ENCODE measurements at regions not wholly inside any gene's neighbourhood (a gene's known extent, or its start where the extent isn't known, plus 50 kb on each side); places are given as distances from the start of the nearest gene placed in this dataset.
"Not testable (repeated sequence)": the region's sequence is repeated elsewhere in the genome, so short reads cannot be mapped to it uniquely, and the experiment has no call there.

DNA sequence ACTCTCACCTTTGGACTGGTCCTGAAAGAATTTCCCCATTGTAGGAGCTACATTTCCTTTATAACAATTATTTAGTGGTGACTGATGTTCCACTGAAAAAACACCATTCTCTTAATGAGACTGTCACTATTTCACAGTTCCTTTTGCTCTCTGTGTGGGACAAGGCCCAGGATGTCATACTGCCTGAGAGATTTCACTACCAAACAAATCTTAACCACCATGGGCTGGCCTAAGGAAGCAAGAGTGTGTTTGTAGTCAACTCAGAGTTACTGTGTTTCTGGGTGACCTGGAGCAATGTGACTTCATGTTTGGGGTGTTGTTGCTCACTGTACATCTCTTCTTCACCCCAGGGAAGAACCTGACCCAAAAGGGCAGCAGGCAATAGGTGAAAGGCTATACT lies 50.1 kb upstream of the ZNF608 start:
- no peak for DNase-seq (ENCODE audit: low spot score)

DNA sequence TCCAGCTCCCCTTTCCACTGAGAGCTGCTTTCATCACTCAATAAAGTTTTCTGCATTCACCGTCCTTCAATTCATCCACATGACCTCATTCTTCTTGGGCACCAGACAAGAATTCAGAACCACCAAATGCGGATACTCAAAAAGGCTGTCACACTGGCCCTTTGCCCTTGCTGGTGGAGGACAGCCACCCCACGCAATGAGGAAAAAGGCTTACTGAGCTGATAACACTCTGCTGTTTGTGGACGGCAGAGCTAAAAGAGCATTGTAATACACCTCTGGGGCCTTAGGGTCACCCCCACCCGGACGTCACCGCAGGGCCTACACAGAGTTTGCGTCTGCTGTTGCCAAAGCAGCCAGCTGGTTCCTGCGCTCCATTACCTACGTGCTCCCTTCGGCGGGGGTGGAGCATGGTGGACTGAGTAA lies 51.2 kb upstream of the ZNF608 start:
- DNase-seq (ENCODE audit: low spot score), result no peak

DNA sequence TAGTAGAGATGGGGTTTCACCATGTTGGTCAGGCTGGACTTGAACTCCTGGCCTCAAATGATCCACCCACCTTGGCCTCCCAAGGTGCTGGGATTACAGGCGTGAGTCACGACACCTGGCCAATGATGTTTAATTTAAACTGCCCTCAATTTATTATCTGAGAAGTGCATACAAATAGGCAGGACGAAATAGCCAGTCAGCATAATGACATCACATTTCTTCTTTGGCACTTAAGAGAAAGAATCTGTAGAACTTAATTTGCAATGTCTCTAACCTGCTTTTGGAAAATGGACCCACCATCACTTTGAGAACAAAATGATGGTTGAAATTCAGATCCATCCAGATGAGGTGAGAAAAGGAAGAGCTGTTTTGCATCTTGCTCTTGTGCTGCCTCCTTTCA lies 52.5 kb upstream of the ZNF608 start:
- DNase-seq (ENCODE audit: low spot score), result no peak

DNA sequence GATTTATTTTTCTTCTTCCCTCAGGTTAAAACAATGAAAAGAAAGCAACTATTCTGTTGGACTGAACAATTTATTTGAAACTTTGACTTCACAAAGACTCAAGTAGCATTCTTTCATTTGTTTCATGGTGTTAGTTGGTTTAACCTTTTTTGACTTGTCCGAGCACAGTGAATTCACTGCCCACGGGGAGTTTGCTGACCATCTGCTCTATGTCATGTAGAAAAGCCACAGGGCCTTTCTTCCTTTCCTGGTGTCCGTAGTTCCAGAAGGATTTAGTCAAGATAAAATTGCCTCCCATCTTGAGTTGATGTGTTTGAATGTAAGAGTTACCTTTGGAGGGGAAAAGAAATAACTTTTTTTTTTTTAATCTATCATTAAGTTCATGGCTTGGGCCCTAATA lies 55.1 kb upstream of the ZNF608 start:
- DNase-seq (ENCODE audit: low spot score), result no peak

DNA sequence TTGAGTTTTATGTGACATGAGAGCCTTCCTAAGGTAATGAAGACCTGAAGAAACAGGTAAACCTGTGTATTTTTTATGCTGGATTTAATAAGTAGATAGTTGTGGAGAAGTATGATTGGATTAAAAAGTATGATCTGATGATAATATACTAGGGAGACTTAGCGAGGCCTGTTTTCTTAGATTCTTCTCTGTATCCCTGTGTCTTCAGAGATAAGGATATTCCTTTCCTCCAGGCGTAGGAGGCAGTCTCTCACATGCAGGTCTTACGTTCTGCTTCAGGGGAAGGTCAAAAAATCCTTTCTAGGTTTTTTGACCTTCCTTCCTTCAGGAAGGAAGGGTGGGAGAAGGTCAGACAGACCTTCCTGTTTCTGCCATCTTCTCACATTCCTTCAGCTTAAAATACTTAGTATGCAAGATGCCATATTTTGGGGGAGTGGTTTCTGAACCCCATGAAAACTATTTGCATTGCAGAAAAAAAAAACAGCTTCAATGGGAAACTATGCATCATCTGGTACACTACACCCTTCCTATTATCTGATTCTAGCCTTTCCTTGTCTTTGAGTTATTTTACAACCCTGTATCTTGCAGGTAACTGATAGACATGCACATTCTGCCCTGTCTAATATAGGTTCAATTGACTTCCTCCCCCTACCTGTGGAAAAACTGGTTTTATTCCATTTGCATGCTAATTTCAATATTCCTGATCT lies 57.3 kb upstream of the ZNF608 start:
- DNase-seq (ENCODE audit: low spot score), result no peak

DNA sequence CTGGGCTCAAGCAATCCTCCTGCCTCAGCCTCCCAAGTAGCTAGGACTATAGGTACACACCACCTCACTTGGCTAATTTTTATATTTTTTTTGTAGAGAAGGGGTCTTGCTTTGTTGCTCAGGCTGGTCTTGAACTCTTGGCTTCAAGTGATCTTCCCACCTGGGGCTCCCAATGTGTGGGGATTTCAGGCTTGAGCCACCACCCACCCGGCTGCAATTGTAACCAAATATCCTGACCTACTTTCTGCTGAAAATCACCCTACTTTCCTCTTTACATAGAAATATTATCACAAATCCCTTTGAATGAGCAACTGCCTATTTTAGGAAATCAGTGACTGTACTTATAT lies 59.6 kb upstream of the ZNF608 start:
- no peak for DNase-seq (ENCODE audit: low spot score)

DNA sequence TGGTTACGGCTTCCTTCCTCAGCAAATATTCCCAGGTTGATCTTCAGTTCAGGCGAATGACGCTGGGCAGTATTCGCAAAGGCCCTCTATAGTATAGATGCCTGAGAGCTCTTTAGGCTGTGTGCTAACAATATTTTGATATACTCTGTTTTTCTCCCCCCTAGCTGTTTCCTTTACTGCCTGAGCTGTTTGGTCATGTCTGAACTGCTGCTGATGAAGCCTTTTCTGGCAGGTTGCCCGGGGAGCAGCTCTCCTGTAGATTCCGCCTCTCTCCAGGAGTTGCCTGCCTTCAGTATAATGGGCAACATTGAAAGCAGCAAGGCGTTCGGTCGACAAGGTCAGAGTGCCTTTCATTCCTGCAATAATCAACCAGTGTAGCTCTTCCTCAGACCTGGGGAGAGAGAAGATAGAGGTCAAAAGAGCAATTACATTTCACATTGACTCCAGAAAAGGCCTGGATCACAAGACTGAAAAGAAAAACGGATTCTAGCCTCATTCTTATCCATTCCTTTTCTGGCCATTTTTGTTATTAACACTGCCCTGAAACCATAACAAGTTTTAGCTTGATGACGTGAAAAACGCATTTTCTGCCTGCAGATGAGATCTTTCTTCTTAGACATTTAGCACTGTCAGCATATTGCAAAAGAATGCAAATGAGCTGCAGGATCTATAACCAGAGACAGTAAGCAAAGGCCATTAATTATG lies 60.1 kb upstream of the ZNF608 start:
- peak; percentile 43 for DNase-seq (ENCODE audit: low spot score)

DNA sequence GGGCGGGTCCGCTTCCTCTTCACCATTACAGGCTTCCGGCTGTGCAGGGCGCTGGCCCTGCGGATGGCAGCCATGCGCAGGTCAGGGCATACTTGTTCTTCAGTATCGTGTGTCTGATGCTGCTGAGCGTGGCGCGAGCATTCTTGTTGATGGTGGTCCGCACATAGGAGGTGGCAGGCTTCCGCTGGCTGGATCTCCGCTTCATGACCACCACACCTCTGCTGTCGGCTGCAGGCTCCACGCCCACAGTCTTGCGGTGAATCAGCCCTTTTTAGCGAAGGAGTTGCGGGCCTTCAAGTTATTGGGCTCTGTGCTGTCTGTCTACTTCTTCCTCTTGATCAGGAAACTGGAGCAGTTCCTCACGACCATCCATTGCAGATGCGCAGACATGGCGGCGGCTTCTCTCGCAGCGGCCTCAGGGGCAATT lies 62.4 kb upstream of the ZNF608 start:
- no peak for DNase-seq (ENCODE audit: low spot score)

DNA sequence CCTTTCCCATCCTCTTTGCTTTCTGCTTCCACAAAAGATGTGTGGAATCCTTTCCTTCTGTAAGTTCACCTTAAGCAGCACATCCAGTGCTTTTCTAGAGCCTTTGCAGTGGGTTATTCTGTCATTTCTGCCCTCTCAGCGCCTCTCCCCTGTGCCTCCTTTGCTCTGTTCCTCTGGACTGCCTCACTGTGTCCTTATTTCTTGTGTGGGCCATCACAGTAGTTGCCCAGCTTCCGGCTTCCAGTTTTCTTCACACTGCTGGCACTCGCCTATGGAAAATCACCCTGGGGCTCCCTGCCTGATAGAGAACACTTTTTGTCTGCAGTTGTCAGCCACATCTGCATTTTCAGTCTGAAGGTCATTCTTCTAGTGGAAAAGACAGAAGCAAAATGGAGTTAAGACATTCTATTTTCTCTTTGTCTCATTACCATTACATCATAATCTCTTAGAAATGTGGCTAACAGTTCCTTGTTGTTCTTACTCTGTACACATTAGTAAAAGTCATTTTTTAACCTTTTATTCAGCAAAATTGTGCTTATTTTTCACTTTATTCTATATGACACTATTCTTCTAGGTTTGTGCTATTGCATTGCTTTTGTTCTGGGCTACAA lies 64.1 kb upstream of the ZNF608 start:
- DNase-seq (ENCODE audit: low spot score), result no peak

DNA sequence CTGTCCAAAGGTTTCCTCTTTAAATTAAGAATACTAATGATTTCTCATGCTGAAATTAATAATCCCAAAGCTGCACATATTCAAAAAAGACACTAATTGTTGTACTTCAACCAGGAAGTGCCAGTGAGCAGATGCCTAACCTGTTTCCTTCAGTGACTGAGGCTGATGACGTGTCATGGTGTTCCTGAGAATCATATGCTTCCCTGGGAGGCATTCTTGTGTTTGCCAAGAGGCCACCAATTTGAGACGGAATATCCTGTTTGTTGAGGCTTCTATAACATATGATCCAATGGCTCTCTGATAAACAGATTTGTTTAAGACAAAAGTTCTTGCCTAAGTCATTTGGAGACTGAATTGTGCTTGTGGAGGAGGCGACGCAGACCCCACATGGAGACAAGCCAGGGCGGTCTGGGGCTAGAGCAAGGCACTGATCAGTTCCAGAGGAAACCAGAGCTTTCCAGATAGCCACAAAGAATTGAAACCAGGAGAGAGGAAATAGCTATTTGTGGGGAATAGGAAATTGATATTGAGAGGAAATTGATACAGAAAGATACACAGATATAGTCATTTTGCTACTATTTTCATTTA lies 66.4 kb upstream of the ZNF608 start:
- no peak for DNase-seq (ENCODE audit: low spot score)

DNA sequence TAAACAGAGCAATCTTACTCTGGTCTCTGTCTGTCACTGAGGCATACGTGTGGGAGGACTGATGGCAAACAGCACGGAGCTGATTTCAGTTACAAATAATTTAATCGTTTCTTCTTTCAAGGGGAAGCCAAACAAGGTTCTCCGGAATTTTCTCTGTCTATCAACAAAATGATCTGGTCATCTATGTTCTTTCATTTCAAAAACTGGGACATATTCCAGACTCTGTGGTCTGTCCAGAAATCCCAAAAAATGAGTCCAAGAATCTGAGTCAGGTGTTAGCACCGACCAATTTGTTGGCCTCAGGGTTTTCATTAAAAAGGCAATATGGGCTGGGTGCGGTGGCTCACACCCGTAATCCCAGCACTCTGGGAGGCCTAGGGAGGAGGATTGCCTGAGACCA lies 69.9 kb upstream of the ZNF608 start:
- no peak for DNase-seq (ENCODE audit: low spot score)

DNA sequence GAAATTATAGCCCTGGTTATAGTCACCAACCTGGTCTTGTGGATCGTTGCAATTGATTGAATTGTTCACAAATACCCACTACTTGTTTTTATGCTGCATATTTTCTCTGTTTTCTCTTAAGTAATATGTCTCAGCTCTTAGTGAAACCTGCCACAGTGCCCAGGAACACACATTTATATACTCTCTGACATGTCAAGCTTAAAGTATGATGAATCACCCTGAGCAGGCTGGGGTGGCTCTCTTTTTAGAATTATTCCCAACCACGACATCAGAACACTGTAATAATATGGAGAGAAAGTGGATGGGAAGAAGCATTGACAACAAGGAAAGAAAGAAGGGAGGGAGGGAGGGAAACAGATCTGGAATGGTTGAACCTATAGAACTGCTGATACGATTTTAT lies 72.8 kb upstream of the ZNF608 start:
- DNase-seq (ENCODE audit: low spot score), result no peak

DNA sequence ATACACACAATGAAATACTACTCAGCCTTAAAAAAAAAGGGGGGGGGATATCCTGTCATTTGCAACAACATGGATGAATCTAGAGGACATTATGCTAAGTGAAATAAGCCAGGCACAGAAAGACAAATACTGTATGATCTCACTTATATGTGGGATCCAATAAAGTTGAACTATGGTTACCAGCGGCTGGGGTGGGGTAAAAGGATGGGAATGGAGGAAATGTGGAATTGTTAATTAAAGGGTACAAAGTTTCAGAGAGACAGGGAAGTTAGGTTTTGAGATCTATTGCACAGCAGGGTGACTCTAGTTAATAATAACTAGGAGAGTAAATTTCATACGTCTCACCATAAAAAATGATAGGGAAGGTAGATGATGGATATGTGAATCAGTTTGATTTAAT lies 76.2 kb upstream of the ZNF608 start:
- DNase-seq (ENCODE audit: low spot score), result no peak

DNA sequence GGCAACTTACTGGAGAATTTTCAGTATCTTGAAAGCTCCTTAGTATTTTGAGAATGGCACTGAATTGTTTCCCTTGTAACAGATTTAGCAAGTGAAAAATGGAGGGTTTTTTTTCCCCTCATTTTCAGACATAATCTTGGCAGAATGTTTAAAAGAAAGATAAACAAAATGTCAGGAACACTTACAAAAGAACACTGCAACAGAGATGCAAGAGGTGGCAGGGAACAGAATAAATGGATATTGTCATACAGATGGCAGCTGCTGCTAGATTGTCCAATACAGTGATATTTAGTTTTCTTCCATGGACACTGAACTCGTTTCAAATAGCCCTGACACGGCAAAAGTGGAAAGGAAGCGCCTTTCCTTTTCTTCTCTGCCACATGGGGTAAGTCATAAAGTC lies 76.9 kb upstream of the ZNF608 start:
- no peak for DNase-seq (ENCODE audit: low spot score)

DNA sequence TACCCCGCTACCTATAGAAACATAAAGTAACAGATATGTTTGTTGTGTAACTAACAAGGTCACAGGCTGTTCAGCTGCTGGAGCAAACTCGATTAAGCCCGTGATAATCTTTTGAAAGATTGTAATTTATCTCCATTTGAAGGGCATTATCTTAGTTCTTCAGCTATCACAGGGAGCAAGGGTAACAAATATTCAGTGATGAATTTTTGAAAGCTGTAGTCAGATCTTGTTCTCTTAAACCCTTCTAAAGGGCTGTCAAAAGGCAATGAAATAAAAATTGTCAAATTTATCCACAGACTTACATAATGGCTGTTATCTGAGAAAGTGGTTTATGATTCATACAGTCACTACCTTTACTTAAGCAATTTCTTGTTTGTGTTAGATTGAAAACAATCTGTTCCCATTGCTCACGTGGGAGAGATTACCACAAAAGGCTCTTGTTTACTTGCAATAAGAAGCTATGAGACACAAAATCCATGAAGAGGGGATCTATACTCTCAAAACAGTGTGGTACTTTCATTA lies 78.3 kb upstream of the ZNF608 start:
- DNase-seq (ENCODE audit: low spot score), result no peak

DNA sequence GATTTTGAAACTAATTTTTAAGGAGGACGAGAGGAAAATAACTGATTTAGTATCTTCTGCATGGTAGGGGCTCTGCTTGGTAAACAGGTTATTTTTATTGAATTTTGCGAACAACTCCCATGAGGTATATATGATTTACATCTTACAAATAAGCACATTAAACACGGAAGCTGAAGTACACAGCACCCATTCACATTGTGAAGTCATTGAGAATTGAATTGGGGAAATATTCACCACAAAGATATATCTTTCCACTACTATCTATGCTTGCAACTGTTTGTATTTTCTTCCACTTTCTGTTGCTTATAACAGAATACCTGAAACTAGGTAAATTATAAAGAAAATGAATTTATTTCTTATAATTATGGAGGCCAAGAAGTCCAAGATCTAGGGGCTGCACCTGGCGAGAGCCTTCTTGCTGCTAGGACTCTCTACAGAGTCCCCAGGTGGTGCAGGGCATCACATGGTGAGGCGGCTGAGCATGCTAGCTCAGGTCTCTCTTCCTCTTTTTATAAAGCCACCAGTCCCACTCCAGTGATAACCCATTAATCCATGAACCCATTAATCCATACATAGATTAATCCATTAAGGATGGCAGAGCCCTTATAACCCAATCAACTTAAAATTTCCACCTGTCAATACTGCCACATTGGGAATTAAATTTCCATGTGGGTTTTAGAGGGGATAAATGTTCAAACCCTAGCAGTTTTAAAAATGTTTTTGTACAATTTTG lies 79.0 kb upstream of the ZNF608 start:
- no peak for DNase-seq (ENCODE audit: low spot score)

DNA sequence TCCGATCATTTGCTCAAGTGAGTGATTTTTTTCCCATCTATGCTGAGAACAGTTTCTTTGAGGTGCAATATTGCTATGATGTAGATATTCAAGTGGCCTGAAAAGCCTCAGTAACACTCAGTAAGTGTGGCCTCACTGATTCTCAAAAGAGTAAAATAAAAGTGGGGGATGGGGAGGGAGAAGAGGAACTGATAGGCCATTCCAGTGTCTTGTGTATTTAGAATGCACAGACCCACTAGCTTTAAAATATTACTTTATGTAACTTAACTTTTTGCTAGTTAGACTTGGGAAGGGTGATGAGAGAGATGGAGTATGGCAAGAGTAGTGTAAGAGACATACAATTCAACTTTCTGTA lies 79.5 kb upstream of the ZNF608 start:
- DNase-seq (ENCODE audit: low spot score), result no peak

DNA sequence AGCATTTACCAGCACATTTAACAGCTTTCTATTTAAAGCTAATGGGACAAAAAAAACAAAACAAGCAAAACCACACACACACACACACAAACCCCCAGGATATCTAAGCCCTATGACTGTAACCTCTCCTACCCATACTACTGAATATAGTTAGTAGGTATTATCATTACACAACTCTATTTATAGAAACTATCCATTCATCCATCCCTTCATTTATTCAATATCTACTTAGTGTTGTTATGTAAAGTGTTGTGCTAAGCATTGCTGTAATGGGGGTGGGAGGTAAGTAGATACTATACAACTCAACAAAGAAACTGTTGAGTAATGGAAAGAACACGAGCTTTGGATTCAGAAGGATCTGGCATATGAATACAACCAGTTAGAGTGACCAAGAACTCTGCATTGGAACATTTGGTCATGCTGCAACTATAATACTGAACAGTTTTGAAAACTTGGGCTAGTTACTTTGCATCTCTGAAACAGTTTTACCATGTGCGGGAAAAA lies 82.3 kb upstream of the ZNF608 start:
- no peak for DNase-seq (ENCODE audit: low spot score)

DNA sequence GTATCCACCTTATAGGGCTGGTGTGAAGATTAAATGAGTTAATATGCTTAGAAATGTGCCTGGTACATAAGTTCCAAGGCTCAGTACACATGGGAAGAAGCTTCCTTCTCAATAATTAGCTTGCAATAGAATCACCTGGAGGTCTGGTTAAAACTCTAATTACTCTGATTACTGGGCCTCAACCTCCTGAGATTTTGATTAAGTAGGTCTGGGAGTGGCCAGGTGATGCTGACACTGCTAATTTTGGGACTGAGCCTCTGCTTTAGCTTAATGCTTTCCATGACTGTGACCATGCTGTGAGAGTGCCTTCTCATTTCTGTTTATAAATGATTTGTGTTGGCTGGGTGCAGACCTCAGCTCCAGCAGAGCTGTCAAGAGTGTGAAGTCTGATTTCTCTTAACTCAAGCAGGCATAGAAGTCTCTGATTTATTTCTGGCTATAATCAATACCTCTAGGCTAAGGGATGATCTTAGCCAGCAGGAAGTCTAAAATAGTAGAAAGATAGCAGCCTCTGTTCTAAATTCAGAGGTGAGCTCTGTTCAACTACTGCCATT lies 85.3 kb upstream of the ZNF608 start:
- DNase-seq (ENCODE audit: low spot score), result no peak

DNA sequence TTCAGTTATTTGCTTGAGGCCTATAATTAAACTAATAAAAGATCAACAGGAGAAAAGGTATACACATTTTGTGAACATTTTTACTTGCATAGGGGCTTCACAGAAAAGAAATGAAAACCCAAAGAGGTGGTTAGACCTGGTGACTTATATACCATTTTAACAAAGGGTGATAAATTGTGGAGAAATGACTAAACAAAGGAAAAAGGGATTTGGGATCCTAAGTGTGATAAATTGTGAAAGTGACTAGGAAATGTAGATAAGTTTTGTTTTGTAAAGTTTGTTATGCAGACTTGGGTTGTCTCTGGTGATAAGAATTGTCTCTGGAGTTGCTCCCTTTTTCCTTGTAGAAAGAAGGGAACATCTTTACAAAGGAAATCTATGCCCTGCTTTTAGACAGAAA lies 86.1 kb upstream of the ZNF608 start:
- no peak for DNase-seq (ENCODE audit: low spot score)

DNA sequence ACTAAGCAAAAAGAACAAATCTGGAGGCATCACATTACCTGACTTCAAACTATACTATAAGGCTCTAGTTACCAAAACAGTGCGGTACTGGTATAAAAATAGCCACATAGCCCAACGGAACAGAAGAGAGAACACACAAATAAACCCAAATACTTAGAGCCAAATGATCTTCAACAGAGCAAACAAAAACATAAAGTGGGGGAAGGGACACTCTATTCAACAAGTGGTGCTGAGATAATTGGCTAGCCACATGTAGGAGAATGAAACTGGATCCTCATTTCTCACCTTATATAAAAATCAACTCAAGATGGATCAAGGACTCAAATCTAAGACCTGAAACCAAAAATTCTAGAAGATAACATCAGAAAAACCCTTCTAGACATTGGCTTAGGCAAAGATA lies 89.9 kb upstream of the ZNF608 start:
- DNase-seq (ENCODE audit: low spot score), result not testable (repeated sequence)
